Transverse colon (tissue), 3 donors: ENCODE measurements at regions not wholly inside any gene's neighbourhood (a gene's known extent, or its start where the extent isn't known, plus 50 kb on each side); places are given as distances from the start of the nearest gene placed in this dataset.

Experiments
- CTCF ChIP-seq, 5 experiments: fragments of 200-600 bp in 3 of 5; fragments of 450-650 bp in 2 of 5; sonication (generic) in 3 of 5; IDR thresholded peaks; 1 replicate in 2 of 5; 2 replicates in 3 of 5; pipeline ENCODE4 v1.5.1; 2016 to 2017; ENCODE audit warnings: antibody characterized with exemption in 5 of 5, inconsistent platforms in 3 of 5, mild to moderate bottlenecking in 2 of 5, moderate library complexity in 1 of 5
- EP300 ChIP-seq: sonication (generic); formaldehyde crosslinking; IDR thresholded peaks from one replicate; pipeline ENCODE4 v1.6.1; 2017; ENCODE audit warnings: antibody characterized with exemption, low read depth
- POLR2A ChIP-seq: fragments of 450-650 bp; IDR thresholded peaks from one replicate; pipeline ENCODE4 v1.6.1; 2016; ENCODE audit warnings: antibody characterized with exemption, mild to moderate bottlenecking, moderate library complexity

GRCh38 chr2:4780679-4781078, 911.5 kb upstream of the SOX11 start:
- TF ChIP-seq CTCF (IDR thresholded peaks at IDR 0.05), result no peak
- TF ChIP-seq POLR2A, result no peak
- TF ChIP-seq EP300, result no peak
